GM12864 (cell line): ENCODE measurements at regions not wholly inside any gene's neighbourhood (a gene's known extent, or its start where the extent isn't known, plus 50 kb on each side); places are given as distances from the start of the nearest gene placed in this dataset.

ENCODE experiments used
- DNase-seq: peaks from one replicate; pipeline ENCODE4 v3.0.0-alpha.2; 2011; ENCODE audit warnings: low read depth
- H3K4me3 ChIP-seq: 2 replicates; pipeline ENCODE4 v1.5.1; 2011; ENCODE audit warnings: mild to moderate bottlenecking, low read depth, low read length, control low read depth
- CTCF ChIP-seq: IDR thresholded peaks from 2 replicates; pipeline ENCODE4 v1.5.1; 2011; ENCODE audit warnings: low read depth, mild to moderate bottlenecking, moderate library complexity, low read length, control low read depth, inconsistent platforms; ENCODE audit errors: missing control alignments

GRCh38 chr5:67268231-67269021, 71.8 kb upstream of the CD180 start:
- no peak overlapping the region for H3K4me3 ChIP-seq
- no peak for DNase-seq
- no peak for TF ChIP-seq CTCF

GRCh38 chr5:67267512-67268216, 71.1 kb upstream of the CD180 start:
- no peak overlapping the region for H3K4me3 ChIP-seq
- no peak for DNase-seq

GRCh38 chr5:67266654-67267350, 70.2 kb upstream of the CD180 start:
- H3K4me3 ChIP-seq: no peak overlapping the region
- no peak for TF ChIP-seq CTCF
- no peak for DNase-seq

More at GRCh38 chr5:67267512-67268216, 71.1 kb upstream of the CD180 start:
- TF ChIP-seq CTCF: no peak

DNA sequence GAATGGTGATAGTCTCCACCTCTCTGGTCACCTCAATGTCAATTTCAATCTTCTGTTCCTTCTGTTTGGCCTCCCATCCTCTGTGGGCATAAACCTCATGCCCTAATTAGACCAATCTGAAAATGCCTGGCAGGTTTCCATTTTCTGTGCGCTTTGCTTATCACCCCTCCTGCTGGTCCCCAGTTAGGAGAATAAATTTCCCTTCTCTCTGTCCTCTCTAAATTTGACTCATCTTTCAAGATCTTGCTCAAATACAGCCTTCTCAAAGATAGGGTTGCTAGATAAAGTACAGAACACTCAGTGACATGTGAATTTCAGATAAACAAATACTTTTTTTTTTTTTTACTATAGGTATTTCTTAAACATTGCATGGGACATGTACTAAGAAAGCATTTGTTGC, 69.4 kb upstream of the CD180 start:
- no peak for TF ChIP-seq CTCF
- DNase-seq: no peak

GRCh38 chr5:67263656-67264408, 67.2 kb upstream of the CD180 start:
- no peak for DNase-seq
- no peak overlapping the region for H3K4me3 ChIP-seq
- TF ChIP-seq CTCF: no peak

More for the DNA sequence above, 69.4 kb upstream of the CD180 start:
- H3K4me3 ChIP-seq: no peak overlapping the region

DNA sequence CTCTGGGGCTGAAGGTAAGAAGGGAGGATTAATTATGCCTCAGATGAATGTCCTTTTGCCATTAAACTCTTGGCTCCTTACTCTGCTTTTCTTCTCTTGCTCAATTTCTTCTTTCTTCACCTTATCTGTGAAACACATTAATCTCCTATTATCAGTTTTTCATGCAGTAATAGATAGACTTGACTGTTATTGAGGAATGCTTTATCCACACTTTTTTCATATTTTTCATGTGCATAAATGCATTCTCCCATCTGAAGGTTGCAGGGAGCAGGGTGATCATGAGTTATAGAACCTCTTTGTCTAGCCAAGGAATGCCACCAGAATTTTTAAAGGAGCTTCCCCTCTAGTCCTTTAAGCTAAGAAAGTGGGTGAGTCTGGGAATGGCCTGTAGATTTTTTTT, 66.4 kb upstream of the CD180 start:
- TF ChIP-seq CTCF: no peak
- H3K4me3 ChIP-seq: no peak overlapping the region
- no peak for DNase-seq
